K562 (cell line): ENCODE measurements at regions not wholly inside any gene's neighbourhood (a gene's known extent, or its start where the extent isn't known, plus 50 kb on each side); places are given as distances from the start of the nearest gene placed in this dataset.

ENCODE experiments used
- BHLHE40 ChIP-seq: IDR thresholded peaks from 2 replicates; pipeline ENCODE4 v1.6.1; 2011; ENCODE audit warnings: low read length, improper control_type of control experiment
- L3MBTL2 ChIP-seq: fragments of 450-650 bp; IDR thresholded peaks from 2 replicates; pipeline ENCODE4 v1.6.1; 2016; ENCODE audit warnings: mild to moderate bottlenecking, moderate library complexity
- MAZ ChIP-seq, 2 experiments: fragments of 450-650 bp in 1 of 2; sonication (generic) in 1 of 2; formaldehyde crosslinking; IDR thresholded peaks in 1 of 2; conservative IDR thresholded peaks in 1 of 2; 2 replicates each; pipeline versions ENCODE4 v1.4.0 to v1.5.0; 2020; ENCODE audit warnings: mild to moderate bottlenecking in 1 of 2, missing genetic modification reagents in 1 of 2
- NR2C1 ChIP-seq, 2 experiments: fragments of 450-650 bp; IDR thresholded peaks; 2 replicates each; pipeline ENCODE4 v1.6.1; 2017; ENCODE audit warnings: mild to moderate bottlenecking in 2 of 2, antibody characterized with exemption in 1 of 2, inconsistent platforms in 1 of 2, missing compliant biosample characterization in 1 of 2, missing genetic modification characterization in 1 of 2
- SAFB ChIP-seq: fragments of 200-400 bp; formaldehyde crosslinking; IDR thresholded peaks from 2 replicates; pipeline ENCODE4 v1.6.1; 2017; ENCODE audit warnings: low read depth, low read length, borderline replicate concordance
- ZNF140 ChIP-seq: fragments of 250-450 bp; sonication (Bioruptor Pico); IDR thresholded peaks from 2 replicates; pipeline ENCODE4 v1.8.0; 2021; ENCODE audit warnings: moderate library complexity, mild to moderate bottlenecking, inconsistent platforms
- TF ChIP-seq, protein P1 (sequence below), 2 experiments: fragments of 450-650 bp; formaldehyde crosslinking in 1 of 2; IDR thresholded peaks; 2 replicates each; pipeline versions ENCODE4 v1.4.0 to v1.6.1; 2014 to 2020; ENCODE audit warnings: mild to moderate bottlenecking in 2 of 2, borderline replicate concordance in 1 of 2, low read depth in 1 of 2
- TF ChIP-seq, protein P2 (sequence below): fragments of 200-800 bp; sonication (Bioruptor generic); IDR thresholded peaks from 2 replicates; pipeline ENCODE4 v1.6.1; 2017; ENCODE audit warnings: missing genetic modification characterization, missing compliant biosample characterization
- TF ChIP-seq, protein P3 (sequence below): fragments of 450-650 bp; IDR thresholded peaks from 2 replicates; pipeline ENCODE4 v1.7.0; 2016; ENCODE audit warnings: borderline replicate concordance
- TF ChIP-seq, protein P4 (sequence below): fragments of 450-650 bp; IDR thresholded peaks from 2 replicates; pipeline ENCODE4 v1.6.1; 2016; ENCODE audit warnings: mild to moderate bottlenecking
- TF ChIP-seq, protein P5 (sequence below): fragments of 450-650 bp; formaldehyde crosslinking; IDR thresholded peaks from 2 replicates; pipeline ENCODE4 v1.4.0; 2020; ENCODE audit warnings: mild to moderate bottlenecking, moderate library complexity

DNA sequence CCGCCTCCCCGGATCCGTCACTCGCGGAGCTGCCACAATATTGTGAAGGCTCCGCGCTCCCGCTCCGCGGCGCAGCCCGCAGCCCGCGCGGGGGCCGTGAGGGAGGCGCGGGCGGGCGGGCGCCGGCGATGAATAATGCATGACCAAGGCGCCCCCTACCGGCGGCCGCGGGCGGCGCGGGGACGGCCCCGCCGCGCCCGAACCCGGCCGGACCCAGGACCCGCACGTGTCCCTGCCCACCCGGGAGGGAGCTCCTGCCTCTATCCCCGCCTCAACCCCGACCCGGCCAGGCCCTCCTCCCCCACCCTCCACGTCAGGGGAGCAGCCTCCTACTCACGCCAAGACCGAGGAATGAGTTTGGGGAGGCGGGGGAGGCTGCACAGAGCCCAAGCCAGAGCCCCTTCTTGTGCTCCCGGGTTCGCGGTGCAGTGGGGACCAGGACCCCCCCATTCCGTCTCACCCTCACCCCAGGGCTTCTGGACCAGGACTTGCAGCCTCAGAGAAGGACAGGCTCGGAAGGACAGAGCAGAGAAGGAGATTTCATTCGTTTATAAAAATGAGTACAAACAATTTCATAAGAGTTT lies 70.8 kb upstream of the CASZ1 start (continued):
- TF ChIP-seq SAFB (0 out of 2 replicates have a peak, but pooled peaks have one; percentile 21), MAZ (CRISPR knock-in tag; conservative IDR thresholded peaks at IDR 0.05 in 1 of 2, IDR thresholded peaks at IDR 0.05 in 1 of 2) (peak in 1 of 2 experiments; percentile 33; a peak in 1 of 4 replicates), L3MBTL2 (no peak), ZNF140 (CRISPR knock-in tag) (no peak), BHLHE40 (peak; percentile 64; the same call in 1 of the 2 replicates), NR2C1 (IDR thresholded peaks at IDR 0.05) (no peak), NR2C1 (tag; IDR thresholded peaks at IDR 0.05) (no peak)
- TF ChIP-seq, protein P1, sequence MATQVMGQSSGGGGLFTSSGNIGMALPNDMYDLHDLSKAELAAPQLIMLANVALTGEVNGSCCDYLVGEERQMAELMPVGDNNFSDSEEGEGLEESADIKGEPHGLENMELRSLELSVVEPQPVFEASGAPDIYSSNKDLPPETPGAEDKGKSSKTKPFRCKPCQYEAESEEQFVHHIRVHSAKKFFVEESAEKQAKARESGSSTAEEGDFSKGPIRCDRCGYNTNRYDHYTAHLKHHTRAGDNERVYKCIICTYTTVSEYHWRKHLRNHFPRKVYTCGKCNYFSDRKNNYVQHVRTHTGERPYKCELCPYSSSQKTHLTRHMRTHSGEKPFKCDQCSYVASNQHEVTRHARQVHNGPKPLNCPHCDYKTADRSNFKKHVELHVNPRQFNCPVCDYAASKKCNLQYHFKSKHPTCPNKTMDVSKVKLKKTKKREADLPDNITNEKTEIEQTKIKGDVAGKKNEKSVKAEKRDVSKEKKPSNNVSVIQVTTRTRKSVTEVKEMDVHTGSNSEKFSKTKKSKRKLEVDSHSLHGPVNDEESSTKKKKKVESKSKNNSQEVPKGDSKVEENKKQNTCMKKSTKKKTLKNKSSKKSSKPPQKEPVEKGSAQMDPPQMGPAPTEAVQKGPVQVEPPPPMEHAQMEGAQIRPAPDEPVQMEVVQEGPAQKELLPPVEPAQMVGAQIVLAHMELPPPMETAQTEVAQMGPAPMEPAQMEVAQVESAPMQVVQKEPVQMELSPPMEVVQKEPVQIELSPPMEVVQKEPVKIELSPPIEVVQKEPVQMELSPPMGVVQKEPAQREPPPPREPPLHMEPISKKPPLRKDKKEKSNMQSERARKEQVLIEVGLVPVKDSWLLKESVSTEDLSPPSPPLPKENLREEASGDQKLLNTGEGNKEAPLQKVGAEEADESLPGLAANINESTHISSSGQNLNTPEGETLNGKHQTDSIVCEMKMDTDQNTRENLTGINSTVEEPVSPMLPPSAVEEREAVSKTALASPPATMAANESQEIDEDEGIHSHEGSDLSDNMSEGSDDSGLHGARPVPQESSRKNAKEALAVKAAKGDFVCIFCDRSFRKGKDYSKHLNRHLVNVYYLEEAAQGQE (IDR thresholded peaks at IDR 0.05; ENCODE audit: borderline replicate concordance) = peak; percentile 55
- TF ChIP-seq, protein P1 (CRISPR knock-in tag; IDR thresholded peaks at IDR 0.05; ENCODE audit: low read depth) = no peak
- TF ChIP-seq, protein P2, sequence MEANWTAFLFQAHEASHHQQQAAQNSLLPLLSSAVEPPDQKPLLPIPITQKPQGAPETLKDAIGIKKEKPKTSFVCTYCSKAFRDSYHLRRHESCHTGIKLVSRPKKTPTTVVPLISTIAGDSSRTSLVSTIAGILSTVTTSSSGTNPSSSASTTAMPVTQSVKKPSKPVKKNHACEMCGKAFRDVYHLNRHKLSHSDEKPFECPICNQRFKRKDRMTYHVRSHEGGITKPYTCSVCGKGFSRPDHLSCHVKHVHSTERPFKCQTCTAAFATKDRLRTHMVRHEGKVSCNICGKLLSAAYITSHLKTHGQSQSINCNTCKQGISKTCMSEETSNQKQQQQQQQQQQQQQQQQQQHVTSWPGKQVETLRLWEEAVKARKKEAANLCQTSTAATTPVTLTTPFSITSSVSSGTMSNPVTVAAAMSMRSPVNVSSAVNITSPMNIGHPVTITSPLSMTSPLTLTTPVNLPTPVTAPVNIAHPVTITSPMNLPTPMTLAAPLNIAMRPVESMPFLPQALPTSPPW (CRISPR knock-in tag) = peak; percentile 84
- TF ChIP-seq, protein P3, sequence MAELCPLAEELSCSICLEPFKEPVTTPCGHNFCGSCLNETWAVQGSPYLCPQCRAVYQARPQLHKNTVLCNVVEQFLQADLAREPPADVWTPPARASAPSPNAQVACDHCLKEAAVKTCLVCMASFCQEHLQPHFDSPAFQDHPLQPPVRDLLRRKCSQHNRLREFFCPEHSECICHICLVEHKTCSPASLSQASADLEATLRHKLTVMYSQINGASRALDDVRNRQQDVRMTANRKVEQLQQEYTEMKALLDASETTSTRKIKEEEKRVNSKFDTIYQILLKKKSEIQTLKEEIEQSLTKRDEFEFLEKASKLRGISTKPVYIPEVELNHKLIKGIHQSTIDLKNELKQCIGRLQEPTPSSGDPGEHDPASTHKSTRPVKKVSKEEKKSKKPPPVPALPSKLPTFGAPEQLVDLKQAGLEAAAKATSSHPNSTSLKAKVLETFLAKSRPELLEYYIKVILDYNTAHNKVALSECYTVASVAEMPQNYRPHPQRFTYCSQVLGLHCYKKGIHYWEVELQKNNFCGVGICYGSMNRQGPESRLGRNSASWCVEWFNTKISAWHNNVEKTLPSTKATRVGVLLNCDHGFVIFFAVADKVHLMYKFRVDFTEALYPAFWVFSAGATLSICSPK = no peak
- TF ChIP-seq, protein P4, sequence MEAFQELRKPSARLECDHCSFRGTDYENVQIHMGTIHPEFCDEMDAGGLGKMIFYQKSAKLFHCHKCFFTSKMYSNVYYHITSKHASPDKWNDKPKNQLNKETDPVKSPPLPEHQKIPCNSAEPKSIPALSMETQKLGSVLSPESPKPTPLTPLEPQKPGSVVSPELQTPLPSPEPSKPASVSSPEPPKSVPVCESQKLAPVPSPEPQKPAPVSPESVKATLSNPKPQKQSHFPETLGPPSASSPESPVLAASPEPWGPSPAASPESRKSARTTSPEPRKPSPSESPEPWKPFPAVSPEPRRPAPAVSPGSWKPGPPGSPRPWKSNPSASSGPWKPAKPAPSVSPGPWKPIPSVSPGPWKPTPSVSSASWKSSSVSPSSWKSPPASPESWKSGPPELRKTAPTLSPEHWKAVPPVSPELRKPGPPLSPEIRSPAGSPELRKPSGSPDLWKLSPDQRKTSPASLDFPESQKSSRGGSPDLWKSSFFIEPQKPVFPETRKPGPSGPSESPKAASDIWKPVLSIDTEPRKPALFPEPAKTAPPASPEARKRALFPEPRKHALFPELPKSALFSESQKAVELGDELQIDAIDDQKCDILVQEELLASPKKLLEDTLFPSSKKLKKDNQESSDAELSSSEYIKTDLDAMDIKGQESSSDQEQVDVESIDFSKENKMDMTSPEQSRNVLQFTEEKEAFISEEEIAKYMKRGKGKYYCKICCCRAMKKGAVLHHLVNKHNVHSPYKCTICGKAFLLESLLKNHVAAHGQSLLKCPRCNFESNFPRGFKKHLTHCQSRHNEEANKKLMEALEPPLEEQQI = no peak
- TF ChIP-seq, protein P5, sequence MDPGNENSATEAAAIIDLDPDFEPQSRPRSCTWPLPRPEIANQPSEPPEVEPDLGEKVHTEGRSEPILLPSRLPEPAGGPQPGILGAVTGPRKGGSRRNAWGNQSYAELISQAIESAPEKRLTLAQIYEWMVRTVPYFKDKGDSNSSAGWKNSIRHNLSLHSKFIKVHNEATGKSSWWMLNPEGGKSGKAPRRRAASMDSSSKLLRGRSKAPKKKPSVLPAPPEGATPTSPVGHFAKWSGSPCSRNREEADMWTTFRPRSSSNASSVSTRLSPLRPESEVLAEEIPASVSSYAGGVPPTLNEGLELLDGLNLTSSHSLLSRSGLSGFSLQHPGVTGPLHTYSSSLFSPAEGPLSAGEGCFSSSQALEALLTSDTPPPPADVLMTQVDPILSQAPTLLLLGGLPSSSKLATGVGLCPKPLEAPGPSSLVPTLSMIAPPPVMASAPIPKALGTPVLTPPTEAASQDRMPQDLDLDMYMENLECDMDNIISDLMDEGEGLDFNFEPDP = no peak
